Upper lobe of left lung (tissue), 6 donors: ENCODE measurements at regions not wholly inside any gene's neighbourhood (a gene's known extent, or its start where the extent isn't known, plus 50 kb on each side); places are given as distances from the start of the nearest gene placed in this dataset.

ENCODE experiments used
- ATAC-seq, 2 donors: fragments of 200-7000 bp; cut with Tn5 transposase; one replicate each; pipeline ENCODE4 v1.9.1; 2022; ENCODE audit warnings: mild to moderate bottlenecking in 2 of 2, moderate library complexity in 2 of 2; ENCODE audit not compliant: low FRiP score in 2 of 2
- DNase-seq, 2 donors: peaks; one replicate each; pipeline ENCODE4 v3.0.0-alpha.2; 2019 to 2020
- H3K27ac ChIP-seq, 4 donors: fragments of 200-600 bp; sonication (generic); one replicate each; pipeline ENCODE4 v1.5.1; 2016 to 2019
- H3K27me3 ChIP-seq, 4 donors: fragments of 200-600 bp; sonication (generic); one replicate each; pipeline ENCODE4 v1.5.1; 2017 to 2019
- H3K36me3 ChIP-seq, 4 donors: fragments of 200-600 bp; sonication (generic); one replicate each; pipeline ENCODE4 v1.5.1; 2016 to 2019
- H3K4me1 ChIP-seq, 4 donors: fragments of 200-600 bp; sonication (generic); one replicate each; pipeline ENCODE4 v1.5.1; 2018 to 2019
- H3K4me3 ChIP-seq, 4 donors: fragments of 200-600 bp; sonication (generic); one replicate each; pipeline ENCODE4 v1.5.1; 2017 to 2019; ENCODE audit warnings: mild to moderate bottlenecking in 2 of 4, moderate library complexity in 1 of 4
- H3K9me3 ChIP-seq, 4 donors: fragments of 200-600 bp; sonication (generic); one replicate each; pipeline ENCODE4 v1.5.1; 2018 to 2019
- EP300 ChIP-seq, 4 donors: sonication (generic); formaldehyde crosslinking; IDR thresholded peaks; one replicate each; pipeline ENCODE4 v1.5.1; 2017; ENCODE audit warnings: antibody characterized with exemption in 4 of 4, control low read depth in 2 of 4
- POLR2A ChIP-seq, 4 donors: fragments of 450-650 bp; IDR thresholded peaks; one replicate each; pipeline ENCODE4 v1.5.1; 2016 to 2017; ENCODE audit warnings: antibody characterized with exemption in 4 of 4, mild to moderate bottlenecking in 2 of 4
- POLR2AphosphoS5 ChIP-seq, 2 donors: sonication (generic); formaldehyde crosslinking; IDR thresholded peaks; one replicate each; pipeline ENCODE4 v1.5.1; 2017; ENCODE audit warnings: antibody characterized with exemption in 2 of 2
- WGBS, 2 donors: methylation state at CpG; one replicate each; pipeline ENCODE4 v1.1.5; 2017 to 2018; 5-methylcytosine and 5-hydroxymethylcytosine counted together
- TF ChIP-seq, protein P1 (sequence below), 6 experiments: fragments of 450-650 bp in 4 of 6; fragments of 200-600 bp in 2 of 6; sonication (generic) in 2 of 6; IDR thresholded peaks; one replicate each; pipeline ENCODE4 v1.5.1; 2016 to 2019; ENCODE audit warnings: antibody characterized with exemption in 6 of 6
- donor health status: DM: no; HTN: no; CAD: no; lungs with moderate emphysema.
- donor health status: DM: no; HTN: yes; CAD: no; lungs with severe emphysema.

DNA sequence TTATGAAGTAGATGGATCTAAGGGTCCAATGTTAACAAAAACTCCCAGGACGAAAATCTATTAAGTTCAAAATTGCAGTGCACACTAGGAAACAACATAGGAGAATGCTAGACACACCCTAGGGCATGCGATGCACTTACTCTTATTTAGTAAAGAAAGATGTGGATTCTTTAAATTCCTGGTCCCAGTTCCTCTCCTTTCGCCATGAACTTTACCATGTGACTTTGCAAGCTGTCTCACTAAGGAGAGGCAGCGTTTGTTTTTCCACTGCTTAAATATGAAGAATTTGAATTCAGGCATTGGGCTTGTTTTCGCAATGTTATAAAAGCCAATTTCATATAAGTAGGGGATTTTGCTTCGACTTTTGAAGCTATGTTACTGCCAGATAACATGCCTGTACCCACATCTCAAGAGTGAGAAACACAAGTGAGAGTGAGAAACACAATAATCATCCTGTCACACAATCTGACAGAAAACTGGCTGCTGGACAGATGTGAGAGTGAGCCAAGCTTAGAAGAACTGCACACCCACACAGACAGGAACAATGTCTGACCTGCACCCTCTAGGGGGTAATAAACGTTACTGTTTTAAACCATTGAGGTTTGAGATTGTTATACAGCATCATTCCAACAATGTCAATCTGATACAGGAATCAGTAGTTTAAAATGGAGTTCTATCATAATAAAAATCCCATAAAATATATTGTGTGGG lies 1308.4 kb downstream of the SLITRK5 start:
- H3K27ac ChIP-seq = no peak overlapping the region
- H3K4me3 ChIP-seq = no peak overlapping the region
- ATAC-seq (no peak), DNase-seq (no peak)
- no peaks in the 10 kb centered on the region for H3K27me3 ChIP-seq
- no peaks in the 10 kb centered on the region for H3K36me3 ChIP-seq
- no peaks in the 10 kb centered on the region for H3K4me1 ChIP-seq
- no peak for TF ChIP-seq POLR2AphosphoS5 (IDR thresholded peaks at IDR 0.05)
- no peak for TF ChIP-seq POLR2A (IDR thresholded peaks at IDR 0.05)
- no peak for TF ChIP-seq EP300 (IDR thresholded peaks at IDR 0.05)
- TF ChIP-seq, protein P1, sequence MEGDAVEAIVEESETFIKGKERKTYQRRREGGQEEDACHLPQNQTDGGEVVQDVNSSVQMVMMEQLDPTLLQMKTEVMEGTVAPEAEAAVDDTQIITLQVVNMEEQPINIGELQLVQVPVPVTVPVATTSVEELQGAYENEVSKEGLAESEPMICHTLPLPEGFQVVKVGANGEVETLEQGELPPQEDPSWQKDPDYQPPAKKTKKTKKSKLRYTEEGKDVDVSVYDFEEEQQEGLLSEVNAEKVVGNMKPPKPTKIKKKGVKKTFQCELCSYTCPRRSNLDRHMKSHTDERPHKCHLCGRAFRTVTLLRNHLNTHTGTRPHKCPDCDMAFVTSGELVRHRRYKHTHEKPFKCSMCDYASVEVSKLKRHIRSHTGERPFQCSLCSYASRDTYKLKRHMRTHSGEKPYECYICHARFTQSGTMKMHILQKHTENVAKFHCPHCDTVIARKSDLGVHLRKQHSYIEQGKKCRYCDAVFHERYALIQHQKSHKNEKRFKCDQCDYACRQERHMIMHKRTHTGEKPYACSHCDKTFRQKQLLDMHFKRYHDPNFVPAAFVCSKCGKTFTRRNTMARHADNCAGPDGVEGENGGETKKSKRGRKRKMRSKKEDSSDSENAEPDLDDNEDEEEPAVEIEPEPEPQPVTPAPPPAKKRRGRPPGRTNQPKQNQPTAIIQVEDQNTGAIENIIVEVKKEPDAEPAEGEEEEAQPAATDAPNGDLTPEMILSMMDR (IDR thresholded peaks at IDR 0.05) = peak in 1 of 6 experiments; percentile 10
- 29 to 35% methylated on average over 7 of the region's 7 CpGs for WGBS, 2 donors
- no peaks in the 10 kb centered on the region for H3K9me3 ChIP-seq

DNA sequence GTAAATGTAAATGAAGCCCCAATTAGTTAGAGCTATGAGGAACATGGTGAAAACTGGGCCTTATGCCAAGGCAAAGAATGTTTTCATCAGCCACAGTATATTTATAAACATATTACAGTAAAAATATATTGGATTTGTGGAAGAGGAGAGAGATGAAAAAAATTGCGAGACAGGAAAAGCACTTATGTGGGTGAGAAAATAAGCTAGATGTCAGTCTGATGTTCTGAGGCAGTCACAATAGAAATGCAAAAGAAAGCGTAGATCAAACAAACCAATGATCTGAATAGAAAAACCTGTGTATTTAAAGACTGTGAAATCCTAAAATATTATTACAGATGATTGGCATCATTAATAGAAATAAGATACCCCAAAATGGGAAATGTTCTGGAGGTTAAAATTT lies 1332.5 kb downstream of the SLITRK5 start:
- Histone ChIP-seq H3K27ac (no peak overlapping the region), H3K27me3 (no peaks in the 10 kb centered on the region), H3K9me3 (no peaks in the 10 kb centered on the region), H3K4me1 (no peaks in the 10 kb centered on the region), H3K36me3 (no peaks in the 10 kb centered on the region), H3K4me3 (no peak overlapping the region)
- ATAC-seq (no peak), DNase-seq (no peak)
- TF ChIP-seq POLR2AphosphoS5 (IDR thresholded peaks at IDR 0.05) (no peak), EP300 (IDR thresholded peaks at IDR 0.05) (no peak), POLR2A (IDR thresholded peaks at IDR 0.05) (no peak)
- TF ChIP-seq, protein P1 (IDR thresholded peaks at IDR 0.05) = no peak
- 66 to 73% methylated on average over 2 of the region's 2 CpGs for WGBS, 2 donors

DNA sequence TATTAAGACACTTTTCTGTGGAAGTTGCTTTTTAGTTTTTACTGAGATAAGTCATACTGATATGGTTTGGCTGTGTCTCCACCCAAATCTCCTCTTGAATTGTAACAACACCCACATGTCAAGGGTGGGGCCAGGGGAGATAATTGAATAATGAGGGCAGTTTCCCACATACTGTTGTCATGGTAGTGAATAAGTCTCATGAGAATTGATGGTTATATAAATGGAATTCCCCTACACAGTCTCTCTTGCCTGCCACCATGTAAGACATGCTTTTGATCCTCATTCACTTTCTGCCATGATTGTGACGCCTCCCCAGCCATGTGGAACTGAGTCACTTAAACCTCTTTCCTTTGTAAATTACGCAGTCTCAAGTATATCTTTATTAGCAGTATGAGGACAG lies 1340.4 kb downstream of the SLITRK5 start:
- Histone ChIP-seq H3K36me3 (no peaks in the 10 kb centered on the region), H3K27me3 (no peaks in the 10 kb centered on the region), H3K4me1 (no peaks in the 10 kb centered on the region), H3K4me3 (no peak overlapping the region), H3K27ac (no peak overlapping the region), H3K9me3 (no peaks in the 10 kb centered on the region)
- TF ChIP-seq, protein P1 (IDR thresholded peaks at IDR 0.05) = no peak
- TF ChIP-seq EP300 (IDR thresholded peaks at IDR 0.05) = no peak
- no peak for TF ChIP-seq POLR2AphosphoS5 (IDR thresholded peaks at IDR 0.05)
- no peak for TF ChIP-seq POLR2A (IDR thresholded peaks at IDR 0.05)
- ATAC-seq (no peak), DNase-seq (no peak)
- WGBS, 2 donors = 55 to 83% methylated on average over 2 of the region's 2 CpGs

DNA sequence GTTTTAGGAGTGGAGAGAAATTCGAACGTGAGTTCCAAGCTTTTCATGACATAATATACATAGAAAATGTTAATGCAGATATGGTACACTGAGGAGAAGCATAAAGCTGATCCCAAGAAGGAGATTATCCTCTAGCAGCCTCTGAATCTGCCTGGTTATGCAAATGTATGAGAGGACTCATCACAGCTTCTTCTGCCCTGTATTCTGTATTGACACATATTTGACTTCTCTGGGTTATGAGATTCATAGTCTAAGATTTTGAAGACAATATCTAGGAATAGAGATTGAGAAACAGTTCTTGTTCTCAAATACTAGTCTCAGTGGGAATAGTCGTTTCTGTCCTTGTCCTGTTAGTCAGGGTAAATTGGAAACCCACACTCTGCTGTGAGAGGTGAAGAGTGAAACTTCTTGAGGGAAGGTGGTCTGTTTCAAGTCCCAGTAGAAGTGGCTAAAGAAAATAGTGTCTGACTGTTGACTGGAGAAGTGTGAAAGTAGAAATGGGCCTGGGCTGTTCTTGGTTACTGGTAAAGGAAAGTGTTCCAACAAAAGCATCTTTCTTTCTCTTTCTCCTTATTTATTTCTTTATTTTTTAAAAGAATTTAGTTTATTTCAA lies 1356.6 kb downstream of the SLITRK5 start:
- H3K36me3 ChIP-seq = no peaks in the 10 kb centered on the region
- no peaks in the 10 kb centered on the region for H3K4me1 ChIP-seq
- WGBS, 2 donors = 83 to 88% methylated on average over 3 of the region's 3 CpGs
- no peak for TF ChIP-seq POLR2AphosphoS5 (IDR thresholded peaks at IDR 0.05)
- no peak for TF ChIP-seq EP300 (IDR thresholded peaks at IDR 0.05)
- no peak for TF ChIP-seq POLR2A (IDR thresholded peaks at IDR 0.05)
- TF ChIP-seq, protein P1 (IDR thresholded peaks at IDR 0.05) = no peak
- DNase-seq (no peak), ATAC-seq (no peak)
- no peak overlapping the region for H3K27ac ChIP-seq
- H3K4me3 ChIP-seq = no peak overlapping the region
- H3K27me3 ChIP-seq = no peaks in the 10 kb centered on the region
- H3K9me3 ChIP-seq = no peaks in the 10 kb centered on the region

DNA sequence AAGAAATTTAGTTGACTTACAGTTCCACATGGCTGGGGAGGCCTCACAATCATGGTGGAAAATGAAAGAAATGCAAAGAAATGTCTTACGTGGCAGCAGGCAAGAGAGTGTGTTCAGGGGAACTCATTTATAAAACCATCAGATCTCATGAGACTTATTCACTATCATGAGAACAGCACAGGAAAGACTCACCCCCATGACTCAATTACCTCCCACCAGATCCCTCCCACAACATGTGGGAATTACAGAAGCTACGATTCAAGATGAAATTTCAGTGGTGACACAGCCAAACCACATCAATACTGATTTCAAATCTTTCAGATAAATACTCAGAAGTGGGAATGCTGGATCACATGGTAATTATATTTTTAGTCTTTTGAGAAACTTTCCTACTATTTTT lies 1357.9 kb downstream of the SLITRK5 start:
- DNase-seq (no peak), ATAC-seq (no peak)
- Histone ChIP-seq H3K27me3 (no peaks in the 10 kb centered on the region), H3K36me3 (no peaks in the 10 kb centered on the region), H3K4me1 (no peaks in the 10 kb centered on the region), H3K4me3 (no peak overlapping the region), H3K9me3 (no peaks in the 10 kb centered on the region), H3K27ac (no peak overlapping the region)
- 77 to 80% methylated on average over 2 of the region's 2 CpGs for WGBS, 2 donors
- no peak for TF ChIP-seq EP300 (IDR thresholded peaks at IDR 0.05)
- TF ChIP-seq POLR2A (IDR thresholded peaks at IDR 0.05) = no peak
- TF ChIP-seq, protein P1 (IDR thresholded peaks at IDR 0.05) = no peak
